DND-41 (cell line): ENCODE measurements at regions not wholly inside any gene's neighbourhood (a gene's known extent, or its start where the extent isn't known, plus 50 kb on each side); places are given as distances from the start of the nearest gene placed in this dataset.

Experiments used
- ATAC-seq: fragments of 200-7000 bp; cut with Tn5 transposase; 3 replicates; pipeline ENCODE4 v1.9.1; 2021; ENCODE audit warnings: low read depth; ENCODE audit not compliant: insufficient read depth
- DNase-seq: peaks from one replicate; pipeline ENCODE4 v3.0.0-alpha.2; 2020
- H2AFZ ChIP-seq: 2 replicates; pipeline ENCODE4 v1.6.0; 2012; ENCODE audit warnings: low read depth, low read length
- H3K27ac ChIP-seq: 2 replicates; pipeline ENCODE4 v1.5.1; 2012; ENCODE audit warnings: low read length, inconsistent platforms
- H3K27me3 ChIP-seq: fragments of 200-600 bp; sonication (generic); 2 replicates; pipeline ENCODE4 v1.6.0; 2012; ENCODE audit warnings: low read length, mild to moderate bottlenecking, inconsistent platforms; ENCODE audit not compliant: insufficient read depth, poor library complexity
- H3K36me3 ChIP-seq: 2 replicates; pipeline ENCODE4 v1.5.1; 2012; ENCODE audit warnings: low read length, inconsistent platforms; ENCODE audit not compliant: insufficient read depth
- H3K4me1 ChIP-seq: 2 replicates; pipeline ENCODE4 v1.5.1; 2012; ENCODE audit warnings: mild to moderate bottlenecking, low read length; ENCODE audit not compliant: insufficient read depth
- H3K4me2 ChIP-seq: 2 replicates; pipeline ENCODE4 v1.6.0; 2012; ENCODE audit warnings: mild to moderate bottlenecking, moderate library complexity, low read length, inconsistent platforms; ENCODE audit not compliant: insufficient read depth
- H3K4me3 ChIP-seq, 2 experiments: fragments of 200-600 bp in 1 of 2; shearing (Covaris generic) in 1 of 2; 2 replicates each; pipeline ENCODE4 v1.5.1; 2012 to 2016; ENCODE audit warnings: inconsistent platforms in 2 of 2, low read length in 2 of 2, mild to moderate bottlenecking in 2 of 2, low read depth in 1 of 2, moderate library complexity in 1 of 2
- H3K79me2 ChIP-seq: 2 replicates; pipeline ENCODE4 v1.6.0; 2012; ENCODE audit warnings: low read length, inconsistent platforms; ENCODE audit not compliant: insufficient read depth
- H3K9ac ChIP-seq: 2 replicates; pipeline ENCODE4 v1.6.0; 2012; ENCODE audit warnings: low read depth, mild to moderate bottlenecking, inconsistent platforms, low read length, moderate library complexity
- H3K9me3 ChIP-seq: 2 replicates; pipeline ENCODE4 v1.5.1; 2012; ENCODE audit warnings: low read length, moderate library complexity, mild to moderate bottlenecking, inconsistent platforms; ENCODE audit not compliant: insufficient read depth, severe bottlenecking
- H4K20me1 ChIP-seq: 2 replicates; pipeline ENCODE4 v1.6.0; 2012; ENCODE audit warnings: low read length; ENCODE audit not compliant: insufficient read depth
- EZH2 ChIP-seq: IDR thresholded peaks from 3 replicates; pipeline ENCODE4 v1.6.1; 2012; ENCODE audit warnings: borderline replicate concordance, low read depth, mild to moderate bottlenecking, moderate library complexity, low read length, inconsistent platforms; ENCODE audit not compliant: severe bottlenecking
- TF ChIP-seq, protein P1 (sequence below): IDR thresholded peaks from 2 replicates; pipeline ENCODE4 v1.5.1; 2012; ENCODE audit warnings: borderline replicate concordance, low read length, moderate library complexity, mild to moderate bottlenecking; ENCODE audit not compliant: poor library complexity, severe bottlenecking; ENCODE audit errors: extremely low read depth

DNA sequence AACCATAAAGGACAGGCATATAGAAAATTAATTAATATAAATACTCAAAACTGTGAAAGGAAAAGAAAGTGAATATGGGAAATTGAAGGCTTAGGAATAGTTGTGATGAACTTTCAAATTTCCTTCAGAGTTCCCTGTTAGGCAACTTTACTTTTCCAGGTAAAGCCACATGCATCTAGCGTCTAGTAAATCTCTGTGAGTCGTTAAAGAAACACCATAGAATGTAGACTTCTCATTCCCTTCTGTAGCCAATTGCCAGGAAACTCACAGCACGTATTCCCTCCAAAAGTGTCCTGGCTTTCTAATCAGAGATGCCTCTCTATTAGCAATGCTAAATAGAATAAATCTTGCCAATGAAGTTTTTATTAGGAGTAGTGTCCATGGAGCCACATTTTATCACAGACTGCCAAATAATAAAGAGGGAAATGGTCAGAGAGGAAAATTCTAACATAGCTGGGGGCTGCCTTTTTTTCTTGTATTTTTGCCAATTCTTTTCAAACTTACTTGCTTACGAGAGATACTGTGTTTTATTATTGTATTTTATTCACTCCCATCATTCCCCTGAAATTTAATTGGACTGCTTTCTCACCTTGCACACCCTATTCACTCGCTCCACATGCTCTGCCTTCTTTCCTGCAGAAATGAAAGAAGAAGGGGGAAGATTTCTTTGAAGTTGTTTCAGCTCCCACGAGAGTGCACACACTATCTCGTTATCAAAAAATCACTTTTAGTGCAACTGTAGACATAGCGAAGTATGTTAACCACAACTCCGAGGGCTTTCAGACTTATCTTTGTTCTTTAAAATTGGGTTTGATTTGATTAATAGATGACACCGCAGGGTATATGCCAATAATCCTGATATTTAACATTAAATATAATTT, 439.0 kb downstream of the CSNK1G3 start:
- H3K4me2 ChIP-seq: no peak overlapping the region
- H3K79me2 ChIP-seq: no peaks in the 10 kb centered on the region
- H3K36me3 ChIP-seq: no peaks in the 10 kb centered on the region
- H3K27ac ChIP-seq: no peak overlapping the region
- TF ChIP-seq, protein P1, sequence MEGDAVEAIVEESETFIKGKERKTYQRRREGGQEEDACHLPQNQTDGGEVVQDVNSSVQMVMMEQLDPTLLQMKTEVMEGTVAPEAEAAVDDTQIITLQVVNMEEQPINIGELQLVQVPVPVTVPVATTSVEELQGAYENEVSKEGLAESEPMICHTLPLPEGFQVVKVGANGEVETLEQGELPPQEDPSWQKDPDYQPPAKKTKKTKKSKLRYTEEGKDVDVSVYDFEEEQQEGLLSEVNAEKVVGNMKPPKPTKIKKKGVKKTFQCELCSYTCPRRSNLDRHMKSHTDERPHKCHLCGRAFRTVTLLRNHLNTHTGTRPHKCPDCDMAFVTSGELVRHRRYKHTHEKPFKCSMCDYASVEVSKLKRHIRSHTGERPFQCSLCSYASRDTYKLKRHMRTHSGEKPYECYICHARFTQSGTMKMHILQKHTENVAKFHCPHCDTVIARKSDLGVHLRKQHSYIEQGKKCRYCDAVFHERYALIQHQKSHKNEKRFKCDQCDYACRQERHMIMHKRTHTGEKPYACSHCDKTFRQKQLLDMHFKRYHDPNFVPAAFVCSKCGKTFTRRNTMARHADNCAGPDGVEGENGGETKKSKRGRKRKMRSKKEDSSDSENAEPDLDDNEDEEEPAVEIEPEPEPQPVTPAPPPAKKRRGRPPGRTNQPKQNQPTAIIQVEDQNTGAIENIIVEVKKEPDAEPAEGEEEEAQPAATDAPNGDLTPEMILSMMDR: no peak
- no peak for TF ChIP-seq EZH2
- H3K4me3 ChIP-seq: no peak overlapping the region
- no peak overlapping the region for H3K9ac ChIP-seq
- H3K27me3 ChIP-seq: no peaks in the 10 kb centered on the region
- ATAC-seq: no peak
- H2AFZ ChIP-seq: no peak overlapping the region
- no peaks in the 10 kb centered on the region for H4K20me1 ChIP-seq
- no peaks in the 10 kb centered on the region for H3K9me3 ChIP-seq
- DNase-seq: no peak
- no peaks in the 10 kb centered on the region for H3K4me1 ChIP-seq

- Histone ChIP-seq H3K9ac (no peak overlapping the region), H3K4me2 (no peak overlapping the region), H3K4me1 (no peaks in the 10 kb centered on the region), H3K36me3 (no peaks in the 10 kb centered on the region), H3K4me3 (no peak overlapping the region), H4K20me1 (no peaks in the 10 kb centered on the region), H2AFZ (peak overlapping the region; percentile 30; the same call in 1 of the 2 replicates), H3K27ac (no peak overlapping the region), H3K9me3 (no peaks in the 10 kb centered on the region), H3K79me2 (no peaks in the 10 kb centered on the region), H3K27me3 (no peaks in the 10 kb centered on the region)
- no peak for ATAC-seq
- no peak for DNase-seq
- TF ChIP-seq EZH2: no peak
- TF ChIP-seq, protein P1: no peak
Observed at GRCh38 chr5:123949807-123950340, 437.9 kb downstream of the CSNK1G3 start.

DNA sequence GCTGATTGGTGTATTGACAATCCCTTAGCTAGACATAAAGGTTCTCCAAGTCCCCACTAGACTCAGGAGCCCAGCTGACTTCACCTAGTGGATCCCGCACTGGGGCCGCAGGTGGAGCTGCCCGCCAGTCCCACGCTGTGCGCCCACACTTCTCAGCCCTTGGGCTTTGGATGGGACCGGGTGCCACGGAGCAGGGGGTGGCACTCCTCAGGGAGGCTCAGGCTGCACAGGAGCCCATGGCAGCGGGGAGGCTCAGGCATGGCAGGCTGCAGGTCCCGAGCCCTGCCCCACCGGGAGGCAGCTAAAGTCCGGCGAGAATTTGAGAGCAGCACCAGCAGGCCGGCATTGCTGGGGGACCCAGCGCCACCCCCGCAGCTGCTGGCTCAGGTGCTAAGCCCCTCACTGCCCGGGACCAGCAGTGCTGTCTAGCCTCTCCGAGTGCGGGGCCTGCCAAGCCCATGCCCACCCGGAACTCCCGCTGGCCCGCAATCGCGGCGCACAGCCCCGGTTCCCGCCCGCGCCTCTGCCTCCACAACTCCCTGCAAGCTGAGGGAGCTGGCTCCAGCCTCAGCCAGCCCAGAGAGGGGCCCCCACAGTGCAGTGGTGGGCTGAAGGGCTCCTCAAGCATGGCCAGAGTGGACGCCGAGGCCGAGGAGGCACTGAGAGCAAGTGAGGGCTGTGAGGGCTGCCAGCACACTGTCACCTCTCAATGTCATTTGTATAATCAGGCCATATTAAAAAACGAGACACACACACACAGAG, 437.2 kb downstream of the CSNK1G3 start:
- H3K27me3 ChIP-seq: no peaks in the 10 kb centered on the region
- H3K9me3 ChIP-seq: no peaks in the 10 kb centered on the region
- H3K27ac ChIP-seq: no peak overlapping the region
- H3K9ac ChIP-seq: no peak overlapping the region
- DNase-seq (no peak), ATAC-seq (no peak)
- no peaks in the 10 kb centered on the region for H4K20me1 ChIP-seq
- H3K4me3 ChIP-seq: no peak overlapping the region
- H2AFZ ChIP-seq: no peak overlapping the region
- H3K36me3 ChIP-seq: no peaks in the 10 kb centered on the region
- no peaks in the 10 kb centered on the region for H3K4me1 ChIP-seq
- TF ChIP-seq, protein P1: no peak
- no peak for TF ChIP-seq EZH2
- no peak overlapping the region for H3K4me2 ChIP-seq
- H3K79me2 ChIP-seq: no peaks in the 10 kb centered on the region
